Small intestine (tissue), 7 donors: ENCODE measurements at regions not wholly inside any gene's neighbourhood (a gene's known extent, or its start where the extent isn't known, plus 50 kb on each side); places are given as distances from the start of the nearest gene placed in this dataset.

Source experiments
- DNase-seq, 2 donors: peaks; one replicate each; pipeline versions ENCODE4 v3.0.0 to v3.0.0-alpha.2; 2013
- FAIRE-seq: peaks from 2 replicates; lab custom pipeline; 2012; peaks lifted over from hg19 to GRCh38; lab: Jason Lieb, UNC
- H3K27ac ChIP-seq, 3 donors: one replicate each; pipeline ENCODE4 v1.5.1; 2013; ENCODE audit warnings: low read length in 2 of 3, mild to moderate bottlenecking in 2 of 3, control low read depth in 1 of 3, inconsistent platforms in 1 of 3, low read depth in 1 of 3, moderate library complexity in 1 of 3
- H3K27me3 ChIP-seq, 3 donors: one replicate each; pipeline ENCODE4 v1.6.1; 2013; ENCODE audit warnings: low read length in 3 of 3, inconsistent platforms in 1 of 3; ENCODE audit not compliant: control insufficient read depth in 3 of 3, insufficient read depth in 3 of 3
- H3K36me3 ChIP-seq, 3 donors: one replicate each; pipeline ENCODE4 v1.6.1; 2013; ENCODE audit warnings: low read length in 3 of 3, inconsistent platforms in 1 of 3, low read depth in 1 of 3, mild to moderate bottlenecking in 1 of 3, moderate library complexity in 1 of 3; ENCODE audit not compliant: control insufficient read depth in 3 of 3, insufficient read depth in 2 of 3
- H3K4me1 ChIP-seq, 3 donors: one replicate each; pipeline ENCODE4 v1.6.1; 2013; ENCODE audit warnings: low read length in 2 of 3, inconsistent platforms in 1 of 3, low read depth in 1 of 3, mild to moderate bottlenecking in 1 of 3, moderate library complexity in 1 of 3; ENCODE audit not compliant: control insufficient read depth in 3 of 3, insufficient read depth in 2 of 3
- H3K4me3 ChIP-seq, 3 donors: one replicate each; pipeline ENCODE4 v1.5.1; 2013; ENCODE audit warnings: low read length in 3 of 3, control low read depth in 1 of 3, inconsistent platforms in 1 of 3, low read depth in 1 of 3, mild to moderate bottlenecking in 1 of 3, moderate library complexity in 1 of 3
- H3K9me3 ChIP-seq, 2 donors: one replicate each; pipeline ENCODE4 v1.6.1; 2013; ENCODE audit warnings: low read depth in 1 of 2, low read length in 1 of 2; ENCODE audit not compliant: control insufficient read depth in 2 of 2, insufficient read depth in 1 of 2
- WGBS, 3 donors: extraction: QIAGEN DNeasy Blood & Tissue Kit; methylation state at CpG; one replicate each; pipeline ENCODE4 v1.1.7; 2013; 5-methylcytosine and 5-hydroxymethylcytosine counted together
- donor health status: healthy with polysubstance abuse.
- donor health status: control.
- donor health status: control.
- donor health status: Bipolar disorder and iron deficiency.
- donor health status: healthy.

DNA sequence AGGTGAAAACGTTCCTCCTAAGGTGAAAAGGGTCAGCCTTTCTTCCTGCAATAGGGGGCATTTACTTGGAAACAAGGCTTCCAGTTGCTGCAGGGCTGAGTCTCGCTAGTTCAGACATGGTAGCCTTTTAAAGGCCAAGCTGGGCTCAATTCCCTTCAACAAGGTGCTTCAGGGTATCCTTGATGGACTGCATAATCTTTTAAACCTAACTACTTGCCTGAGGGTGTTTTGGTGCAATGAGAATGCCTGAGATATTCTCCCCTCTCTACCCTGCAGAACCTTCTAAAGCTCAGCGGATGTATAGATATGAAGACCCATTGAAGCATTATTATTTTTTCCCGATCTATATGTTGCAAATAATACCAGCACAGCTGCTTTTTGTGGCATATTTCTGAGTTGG lies 416.1 kb downstream of the QKI start:
- WGBS, 3 donors, result 65 to 76% (median 72%) methylated on average over 4 of the region's 4 CpGs
- no peak overlapping the region for H3K4me3 ChIP-seq
- peaks cover 0 to 11% of the 10 kb centered on the region in 2 donors for H3K9me3 ChIP-seq
- no peak for DNase-seq
- no peaks in the 10 kb centered on the region for H3K27me3 ChIP-seq
- no peaks in the 10 kb centered on the region for H3K36me3 ChIP-seq
- no peaks in the 10 kb centered on the region for H3K4me1 ChIP-seq
- no peak overlapping the region for H3K27ac ChIP-seq
- no peak for FAIRE-seq

DNA sequence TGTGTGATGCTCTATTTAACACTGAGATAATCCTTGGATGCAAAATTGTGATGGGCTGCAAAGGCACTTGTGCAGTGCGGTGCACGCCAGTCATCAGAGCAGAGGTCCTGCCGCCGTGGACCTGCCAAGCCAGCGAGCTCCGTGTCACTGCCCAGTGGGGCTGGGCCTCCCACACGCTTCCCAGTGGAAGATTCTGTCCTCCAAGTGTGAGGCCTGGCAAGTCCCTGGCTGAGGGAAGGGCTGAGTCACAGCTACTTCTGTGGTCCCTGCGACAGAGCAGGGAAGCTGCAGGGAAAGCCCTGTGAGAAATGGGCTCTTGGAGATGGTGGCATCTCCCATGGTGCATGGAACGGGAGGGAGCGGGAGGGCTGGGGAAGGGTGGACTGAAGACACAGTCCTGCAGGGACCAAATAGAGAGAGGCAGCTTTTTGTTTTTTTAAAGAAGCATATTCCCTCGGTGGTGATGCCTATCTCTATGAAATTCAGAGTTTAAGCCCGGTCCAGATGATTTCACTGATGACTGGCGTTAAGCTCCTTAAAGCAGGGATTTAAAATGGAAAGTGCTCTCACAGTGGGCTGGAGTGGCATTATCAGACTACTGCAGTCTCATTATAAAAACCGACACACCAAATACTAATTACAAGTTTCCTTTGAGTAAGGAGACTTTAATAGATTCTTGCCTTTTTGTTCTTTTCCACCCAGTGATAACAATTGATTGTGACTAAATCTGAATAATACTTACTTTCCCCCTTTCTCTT lies 413.7 kb downstream of the QKI start:
- H3K9me3 ChIP-seq, result peaks cover 0 to 6% of the 10 kb centered on the region in 2 donors
- DNase-seq, result no peak
- no peaks in the 10 kb centered on the region for H3K4me1 ChIP-seq
- no peak for FAIRE-seq
- no peaks in the 10 kb centered on the region for H3K27me3 ChIP-seq
- no peaks in the 10 kb centered on the region for H3K36me3 ChIP-seq
- no peak overlapping the region for H3K27ac ChIP-seq
- 84 to 88% (median 86%) methylated on average over 14 of the region's 14 CpGs for WGBS, 3 donors
- no peak overlapping the region for H3K4me3 ChIP-seq

DNA sequence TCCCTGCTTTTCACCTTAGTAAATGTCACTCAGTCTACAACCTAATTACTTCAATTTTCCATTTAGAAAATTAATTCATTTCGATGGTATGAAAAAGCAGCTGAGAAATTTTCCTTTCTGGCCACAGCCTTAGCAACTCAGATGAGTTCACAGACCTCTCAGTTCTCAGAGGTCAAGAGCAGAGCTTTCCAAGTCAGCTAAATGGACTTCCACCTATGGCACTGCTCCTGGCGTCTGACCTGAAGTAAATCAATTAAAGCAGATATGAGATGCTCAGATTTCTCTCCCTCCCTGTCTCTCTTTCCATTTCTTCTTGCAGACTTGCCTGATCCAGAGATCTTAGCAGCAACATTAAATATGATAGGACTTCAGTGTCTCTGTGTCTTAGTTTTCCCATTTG lies 412.6 kb downstream of the QKI start:
- H3K27ac ChIP-seq, result no peak overlapping the region
- H3K4me1 ChIP-seq, result no peaks in the 10 kb centered on the region
- no peaks in the 10 kb centered on the region for H3K27me3 ChIP-seq
- FAIRE-seq, result no peak
- H3K4me3 ChIP-seq, result no peak overlapping the region
- no peaks in the 10 kb centered on the region for H3K9me3 ChIP-seq
- WGBS, 3 donors, result 29 to 53% (median 34%) methylated on average over 2 of the region's 2 CpGs
- no peaks in the 10 kb centered on the region for H3K36me3 ChIP-seq
- no peak for DNase-seq

DNA sequence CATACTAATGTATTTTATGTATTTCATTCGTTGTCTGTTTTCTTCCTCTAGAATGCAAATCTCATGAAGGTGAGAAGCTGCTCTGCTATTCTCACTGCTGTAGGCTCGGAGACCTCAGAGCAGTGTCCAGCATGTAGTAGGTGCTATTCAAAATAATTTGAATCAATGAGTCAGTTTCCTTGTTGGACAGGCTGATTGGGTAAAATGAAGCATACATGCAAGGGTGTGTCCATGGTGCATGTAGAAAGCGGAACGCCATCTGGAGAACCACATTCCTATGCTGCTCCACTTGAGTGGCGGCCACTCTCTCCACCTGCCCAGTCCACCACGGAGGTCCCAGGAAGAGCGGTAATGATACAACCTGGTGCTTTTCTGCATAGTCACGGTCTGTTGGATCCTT lies 412.1 kb downstream of the QKI start:
- WGBS, 3 donors, result 90 to 93% (median 90%) methylated on average over 8 of the region's 8 CpGs
- FAIRE-seq, result no peak
- no peaks in the 10 kb centered on the region for H3K4me1 ChIP-seq
- no peaks in the 10 kb centered on the region for H3K9me3 ChIP-seq
- no peak for DNase-seq
- no peaks in the 10 kb centered on the region for H3K36me3 ChIP-seq
- no peaks in the 10 kb centered on the region for H3K27me3 ChIP-seq
- H3K27ac ChIP-seq, result no peak overlapping the region
- no peak overlapping the region for H3K4me3 ChIP-seq

DNA sequence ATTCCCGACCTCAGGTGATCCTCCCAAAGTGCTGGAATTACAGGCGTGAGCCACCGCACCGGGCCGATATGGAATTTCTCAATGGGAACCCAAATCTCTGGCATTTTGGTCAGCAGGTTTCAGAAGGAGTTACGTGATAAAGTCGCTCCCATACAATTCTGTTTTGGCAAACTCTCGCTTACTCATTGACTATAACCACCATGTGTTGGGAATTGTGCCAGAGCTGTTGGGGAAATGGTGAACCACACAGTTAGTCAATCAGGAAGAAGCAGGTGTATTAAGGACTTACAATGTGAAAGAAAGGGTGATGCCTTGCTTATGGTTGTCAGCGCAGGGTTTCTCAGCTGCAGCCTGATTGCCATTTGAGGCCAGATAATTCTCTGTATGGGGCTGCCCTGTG lies 410.5 kb downstream of the QKI start:
- Histone ChIP-seq H3K27me3 (no peaks in the 10 kb centered on the region), H3K27ac (no peak overlapping the region), H3K9me3 (peaks cover 0 to 2% of the 10 kb centered on the region in 2 donors), H3K36me3 (no peaks in the 10 kb centered on the region), H3K4me1 (no peaks in the 10 kb centered on the region), H3K4me3 (no peak overlapping the region)
- DNase-seq, result no peak
- WGBS, 3 donors, result 81 to 88% (median 83%) methylated on average over 9 of the region's 9 CpGs
- FAIRE-seq, result no peak

DNA sequence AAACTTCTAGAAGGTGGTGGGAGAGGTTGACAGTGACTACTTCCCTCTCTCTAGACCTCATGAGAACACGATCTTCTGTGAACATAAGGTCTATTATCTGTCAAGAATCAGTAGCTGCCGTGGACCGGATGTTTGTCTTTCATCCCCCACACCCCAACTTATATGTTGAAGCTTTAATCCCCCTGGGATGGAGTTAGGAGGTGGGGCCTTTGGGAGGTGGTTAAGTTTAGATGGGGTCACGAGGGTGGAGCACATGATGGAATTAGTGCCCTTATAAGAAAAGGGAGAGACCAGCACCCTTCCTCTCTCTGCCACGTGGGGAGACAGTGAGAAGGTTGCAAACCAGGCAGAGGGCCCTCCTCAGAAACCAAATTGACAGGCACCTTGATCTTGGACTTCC lies 409.1 kb downstream of the QKI start:
- no peak overlapping the region for H3K27ac ChIP-seq
- no peaks in the 10 kb centered on the region for H3K4me1 ChIP-seq
- peaks cover 0 to 4% of the 10 kb centered on the region in 2 donors for H3K9me3 ChIP-seq
- H3K36me3 ChIP-seq, result no peaks in the 10 kb centered on the region
- no peak for FAIRE-seq
- no peak overlapping the region for H3K4me3 ChIP-seq
- no peaks in the 10 kb centered on the region for H3K27me3 ChIP-seq
- DNase-seq, result no peak
- WGBS, 3 donors, result 65 to 69% (median 66%) methylated on average over 5 of the region's 5 CpGs

DNA sequence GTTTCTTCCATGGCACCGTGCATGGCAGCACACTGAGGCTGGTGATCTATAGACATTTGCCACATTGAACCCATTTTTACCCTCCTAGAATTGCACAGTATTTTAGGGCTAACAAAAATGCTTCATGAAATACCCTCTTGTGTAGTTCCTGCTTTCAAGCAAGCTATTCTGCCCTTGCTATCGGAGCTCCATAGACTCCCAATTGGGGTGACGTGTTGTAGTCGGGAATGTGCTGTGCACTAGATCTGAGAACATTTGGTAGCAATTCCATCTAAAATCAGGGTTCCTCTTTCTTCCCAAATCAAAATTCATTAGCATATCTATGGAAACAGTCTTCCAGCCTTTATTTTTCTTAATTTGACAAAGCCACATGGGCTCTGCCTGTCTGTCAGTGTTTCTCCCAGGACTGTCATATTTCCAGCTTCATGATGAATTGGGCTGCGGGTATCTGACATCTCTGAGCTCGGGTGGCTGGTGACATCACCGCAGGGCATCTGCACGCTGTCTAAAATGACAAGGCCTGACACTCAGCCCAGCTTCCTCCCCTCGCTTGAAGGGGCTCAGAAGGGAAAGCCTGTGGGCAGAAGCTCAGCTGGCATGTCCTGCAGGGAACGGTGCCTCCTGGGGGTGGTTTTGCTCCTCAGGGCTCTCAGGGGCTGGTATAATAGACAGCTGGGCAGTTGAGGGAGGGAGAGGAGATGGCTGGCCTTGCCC lies 406.4 kb downstream of the QKI start:
- no peaks in the 10 kb centered on the region for H3K4me1 ChIP-seq

DNA sequence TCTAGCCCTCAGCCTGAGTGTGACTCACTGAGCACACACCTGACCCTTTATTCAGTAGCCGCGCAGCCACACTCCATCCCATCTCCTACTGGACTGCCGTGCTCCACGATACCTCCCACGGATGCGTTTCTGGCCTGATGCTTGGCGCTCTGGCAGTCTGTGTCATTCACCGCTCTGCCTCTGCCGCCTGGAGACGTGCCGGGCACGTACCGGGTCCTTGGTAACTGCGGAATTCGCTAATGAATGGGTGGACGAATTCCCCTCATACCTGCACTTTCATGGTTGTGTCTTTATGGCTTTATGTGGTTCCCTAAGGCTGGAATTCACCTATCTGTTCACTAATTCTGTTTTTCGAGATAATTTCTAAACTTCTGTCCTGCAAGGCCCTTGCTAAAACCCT lies 405.7 kb downstream of the QKI start:
- FAIRE-seq, result no peak
- no peak for DNase-seq
- WGBS, 3 donors, result 89 to 93% (median 90%) methylated on average over 17 of the region's 17 CpGs

More for the DNA sequence above, 406.4 kb downstream of the QKI start:
- peaks cover 0 to 4% of the 10 kb centered on the region in 2 donors for H3K9me3 ChIP-seq
- no peak for DNase-seq
- H3K27me3 ChIP-seq, result no peaks in the 10 kb centered on the region
- H3K27ac ChIP-seq, result no peak overlapping the region
- H3K36me3 ChIP-seq, result no peaks in the 10 kb centered on the region
- FAIRE-seq, result no peak
- H3K4me3 ChIP-seq, result no peak overlapping the region
- 75 to 86% (median 85%) methylated on average over 10 of the region's 10 CpGs for WGBS, 3 donors

More for the DNA sequence above, 405.7 kb downstream of the QKI start:
- Histone ChIP-seq H3K27me3 (no peaks in the 10 kb centered on the region), H3K4me3 (no peak overlapping the region), H3K36me3 (no peaks in the 10 kb centered on the region), H3K27ac (no peak overlapping the region), H3K4me1 (no peaks in the 10 kb centered on the region), H3K9me3 (peaks cover 0 to 4% of the 10 kb centered on the region in 2 donors)
